WERI-Rb-1 (cell line): ENCODE measurements at regions not wholly inside any gene's neighbourhood (a gene's known extent, or its start where the extent isn't known, plus 50 kb on each side); places are given as distances from the start of the nearest gene placed in this dataset.

Experiments used
- DNase-seq: peaks from one replicate; pipeline ENCODE4 v3.0.0-alpha.2; 2020
- H3K27ac ChIP-seq: fragments of 250-450 bp; sonication (Bioruptor Pico); 2 replicates; pipeline ENCODE4 v1.5.1; 2020; ENCODE audit warnings: mild to moderate bottlenecking, moderate library complexity
- H3K27me3 ChIP-seq: fragments of 250-450 bp; sonication (Bioruptor Pico); 2 replicates; pipeline ENCODE4 v1.5.1; 2021; ENCODE audit warnings: mild to moderate bottlenecking, low read depth, moderate library complexity; ENCODE audit not compliant: insufficient read depth, severe bottlenecking
- H3K36me3 ChIP-seq: fragments of 250-450 bp; sonication (Bioruptor Pico); 2 replicates; pipeline ENCODE4 v1.5.1; 2020; ENCODE audit warnings: mild to moderate bottlenecking, moderate library complexity
- H3K4me3 ChIP-seq: 2 replicates; pipeline ENCODE4 v1.5.1; 2011; ENCODE audit warnings: low read depth, mild to moderate bottlenecking, control low read depth, low read length
- H3K9me3 ChIP-seq: fragments of 250-450 bp; sonication (Bioruptor Pico); 2 replicates; pipeline ENCODE4 v1.5.1; 2021; ENCODE audit warnings: mild to moderate bottlenecking, moderate library complexity; ENCODE audit not compliant: severe bottlenecking
- CTCF ChIP-seq: IDR thresholded peaks from 2 replicates; pipeline ENCODE4 v1.5.1; 2011; ENCODE audit warnings: low read depth, mild to moderate bottlenecking, control low read depth, inconsistent platforms, low read length

- DNase-seq: no peak
- Histone ChIP-seq H3K36me3 (no peaks in the 10 kb centered on the region), H3K4me3 (no peak overlapping the region), H3K9me3 (no peaks in the 10 kb centered on the region), H3K27me3 (no peaks in the 10 kb centered on the region), H3K27ac (no peak overlapping the region)
- TF ChIP-seq CTCF: no peak
These were observed 391.4 kb upstream of the CITED2 start for GRCh38 chr6:139765825-139766285.

GRCh38 chr6:139764498-139764986 is 390.1 kb upstream of the CITED2 start:
- TF ChIP-seq CTCF: no peak
- Histone ChIP-seq H3K27ac (no peak overlapping the region), H3K9me3 (no peaks in the 10 kb centered on the region), H3K36me3 (no peaks in the 10 kb centered on the region), H3K27me3 (no peaks in the 10 kb centered on the region), H3K4me3 (no peak overlapping the region)
- no peak for DNase-seq

GRCh38 chr6:139763468-139764210 is 389.2 kb upstream of the CITED2 start:
- no peak overlapping the region for H3K4me3 ChIP-seq
- no peaks in the 10 kb centered on the region for H3K36me3 ChIP-seq
- H3K9me3 ChIP-seq: no peaks in the 10 kb centered on the region
- no peaks in the 10 kb centered on the region for H3K27me3 ChIP-seq
- no peak for TF ChIP-seq CTCF
- no peak overlapping the region for H3K27ac ChIP-seq
- DNase-seq: no peak

GRCh38 chr6:139762587-139763031 is 388.2 kb upstream of the CITED2 start:
- DNase-seq: no peak
- no peaks in the 10 kb centered on the region for H3K27me3 ChIP-seq
- H3K4me3 ChIP-seq: no peak overlapping the region
- H3K27ac ChIP-seq: no peak overlapping the region
- no peaks in the 10 kb centered on the region for H3K9me3 ChIP-seq
- TF ChIP-seq CTCF: no peak
- no peaks in the 10 kb centered on the region for H3K36me3 ChIP-seq

GRCh38 chr6:139760128-139760527 is 385.7 kb upstream of the CITED2 start:
- Histone ChIP-seq H3K4me3 (no peak overlapping the region), H3K9me3 (no peaks in the 10 kb centered on the region), H3K27ac (no peak overlapping the region), H3K27me3 (no peaks in the 10 kb centered on the region), H3K36me3 (no peaks in the 10 kb centered on the region)
- no peak for DNase-seq
- TF ChIP-seq CTCF: no peak
